ENCODE measurements at regions not wholly inside any gene's neighbourhood (a gene's known extent, or its start where the extent isn't known, plus 50 kb on each side); places are given as distances from the start of the nearest gene placed in this dataset.
"Not testable (repeated sequence)": the region's sequence is repeated elsewhere in the genome, so short reads cannot be mapped to it uniquely, and the experiment has no call there.

- DNase-seq (ENCODE audit: low spot score), result not testable (repeated sequence)
Observed at GRCh38 chr10:124167925-124168324, 74.5 kb upstream of the CHST15 start.

- DNase-seq (ENCODE audit: low spot score), result no peak
Observed at GRCh38 chr10:124166431-124167125, 73.2 kb upstream of the CHST15 start.

DNA sequence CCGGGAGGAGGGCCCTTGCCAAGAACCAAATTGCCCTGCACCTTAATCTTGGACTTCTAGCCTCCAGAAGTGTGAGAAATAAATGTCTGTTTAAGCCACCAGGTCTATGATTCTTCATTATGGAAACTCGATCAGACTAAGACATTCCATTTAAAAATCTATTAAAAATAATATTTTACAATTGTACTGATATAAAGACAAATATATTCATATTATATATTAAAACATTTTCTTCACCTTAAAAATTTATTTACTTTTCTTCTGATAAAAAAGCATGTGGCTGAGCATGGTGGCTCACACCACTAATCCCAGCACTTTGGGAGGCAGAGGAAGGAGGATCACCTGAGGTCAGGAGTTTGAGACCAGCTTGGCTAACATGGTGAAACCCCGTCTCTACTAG, 72.4 kb upstream of the CHST15 start:
- DNase-seq (ENCODE audit: low spot score), result no peak

GRCh38 chr10:124165311-124165710, 71.9 kb upstream of the CHST15 start:
- no peak for DNase-seq (ENCODE audit: low spot score)

GRCh38 chr10:124164264-124164663, 70.9 kb upstream of the CHST15 start:
- DNase-seq (ENCODE audit: low spot score), result no peak

GRCh38 chr10:124162774-124163354, 69.5 kb upstream of the CHST15 start:
- DNase-seq (ENCODE audit: low spot score), result no peak

DNA sequence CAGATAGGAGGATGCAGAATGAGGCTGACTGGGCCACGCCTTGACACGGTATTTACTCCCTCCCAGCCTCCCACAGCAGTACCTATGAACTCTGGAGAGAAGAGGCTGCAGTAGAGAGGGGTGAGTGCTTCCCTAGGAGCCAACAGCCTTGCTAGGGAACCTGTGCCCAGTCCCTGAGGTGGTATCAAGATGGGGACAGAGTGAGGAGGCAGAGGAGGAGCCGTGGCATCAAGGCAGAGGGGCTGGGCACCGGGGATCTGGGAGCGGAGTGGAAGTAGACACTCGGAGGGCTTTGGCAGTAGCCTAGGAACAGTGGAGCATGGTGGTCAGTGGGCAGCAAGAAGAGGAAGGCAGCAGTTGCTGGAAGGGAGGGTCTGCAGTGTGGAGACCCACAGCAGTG, 68.7 kb upstream of the CHST15 start:
- DNase-seq (ENCODE audit: low spot score), result no peak

DNA sequence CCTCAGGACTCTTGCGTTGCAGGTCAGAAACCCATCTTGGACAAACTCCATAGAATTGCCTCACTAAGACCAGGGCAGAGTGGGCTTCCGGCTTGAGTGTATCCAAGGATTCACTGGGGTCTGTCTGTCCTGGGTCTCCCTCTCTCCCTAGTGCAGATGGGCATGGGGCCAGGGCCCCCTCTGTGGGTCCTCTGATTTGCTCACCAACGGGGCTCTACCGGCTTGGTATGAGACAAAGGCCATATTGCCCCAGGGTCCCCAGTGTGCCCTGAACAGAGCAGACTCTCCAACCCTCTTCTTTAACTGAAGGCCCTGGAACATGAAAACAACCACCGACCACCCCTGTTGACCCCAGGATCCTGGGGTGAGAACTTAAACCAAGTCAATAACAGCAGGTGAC, 68.2 kb upstream of the CHST15 start:
- DNase-seq (ENCODE audit: low spot score), result no peak

- DNase-seq (ENCODE audit: low spot score), result no peak
Observed at GRCh38 chr10:124160943-124161582, 67.7 kb upstream of the CHST15 start.

DNA sequence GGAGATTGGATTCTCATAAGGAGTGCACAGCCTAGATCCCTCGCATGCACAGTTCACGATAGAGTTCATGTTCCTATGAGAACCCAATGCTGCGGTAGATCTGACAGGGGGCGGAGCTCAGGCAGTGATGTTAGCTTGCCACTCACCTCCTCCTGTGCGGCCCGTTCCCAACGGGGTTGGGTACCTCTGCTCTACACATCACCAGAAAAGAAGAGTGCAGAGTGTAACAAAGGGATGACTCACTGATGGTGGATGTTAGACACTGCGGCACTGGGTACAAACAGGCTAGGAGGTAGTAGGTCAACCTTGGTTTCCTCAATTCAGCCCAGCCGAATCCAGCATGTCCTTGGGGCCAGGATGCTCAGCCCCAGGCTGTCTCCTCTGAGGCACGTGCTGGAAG, 66.8 kb upstream of the CHST15 start:
- no peak for DNase-seq (ENCODE audit: low spot score)

DNA sequence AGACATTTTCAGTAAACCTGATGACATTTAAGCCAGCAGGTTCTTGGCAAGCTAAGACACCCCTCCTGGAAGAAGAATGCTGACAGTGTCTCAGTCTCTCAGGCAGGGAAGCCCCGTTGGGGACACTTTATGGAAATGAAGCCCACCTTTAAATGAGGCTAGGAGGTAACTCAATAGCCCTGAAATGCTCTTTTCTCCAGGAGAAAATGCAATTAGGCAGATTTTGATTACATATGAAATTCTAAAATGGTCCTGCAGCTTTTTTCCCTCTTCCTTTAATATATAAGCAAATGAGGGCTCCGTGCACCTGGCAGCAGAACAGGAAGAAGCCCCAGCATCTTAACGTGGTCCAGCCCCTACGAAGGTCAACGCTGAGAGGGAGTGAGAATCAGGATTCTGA, 65.8 kb upstream of the CHST15 start:
- no peak for DNase-seq (ENCODE audit: low spot score)

DNA sequence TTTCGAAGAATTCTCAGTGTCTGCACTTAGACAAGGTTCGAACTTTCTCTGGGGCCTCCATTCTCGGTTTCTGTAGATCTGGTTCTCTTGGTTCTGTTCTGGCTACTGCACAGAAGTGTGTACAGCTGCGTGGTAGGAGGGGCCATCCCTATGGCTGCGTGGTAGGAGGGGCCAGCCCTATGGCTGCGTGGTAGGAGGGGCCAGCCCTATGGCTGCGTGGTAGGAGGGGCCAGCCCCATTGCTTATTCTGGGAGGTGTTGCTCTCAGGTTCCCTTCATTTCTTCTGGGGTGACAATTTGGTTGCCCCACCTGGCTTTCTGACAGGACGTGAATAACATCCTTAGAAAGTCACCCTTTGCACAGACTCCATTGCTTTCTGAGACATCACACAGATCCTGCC, 65.2 kb upstream of the CHST15 start:
- no peak for DNase-seq (ENCODE audit: low spot score)

DNA sequence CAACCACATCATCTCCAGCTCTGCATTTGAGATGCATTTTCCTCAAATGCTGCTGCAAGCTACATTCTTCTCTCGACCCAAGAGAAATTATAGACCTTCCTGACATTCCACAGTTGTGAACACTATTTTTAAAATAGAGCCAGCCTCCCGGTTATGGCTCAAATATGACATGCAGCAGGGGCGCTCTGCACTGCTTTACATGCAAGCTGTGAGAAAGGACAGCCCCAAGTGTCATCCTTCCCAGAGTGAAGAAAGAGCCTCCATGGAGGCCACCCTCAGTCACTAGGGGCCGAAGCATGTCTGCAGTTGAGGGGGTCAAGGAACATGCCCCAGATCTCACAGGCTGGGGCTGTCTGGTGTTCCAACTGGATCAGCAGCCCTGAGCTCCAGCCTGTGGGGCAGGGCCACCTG, 63.9 kb upstream of the CHST15 start:
- no peak for DNase-seq (ENCODE audit: low spot score)

GRCh38 chr10:124156524-124157260, 63.3 kb upstream of the CHST15 start:
- no peak for DNase-seq (ENCODE audit: low spot score)

- no peak for DNase-seq (ENCODE audit: low spot score)
Observed at GRCh38 chr10:124155781-124156435, 62.5 kb upstream of the CHST15 start.

DNA sequence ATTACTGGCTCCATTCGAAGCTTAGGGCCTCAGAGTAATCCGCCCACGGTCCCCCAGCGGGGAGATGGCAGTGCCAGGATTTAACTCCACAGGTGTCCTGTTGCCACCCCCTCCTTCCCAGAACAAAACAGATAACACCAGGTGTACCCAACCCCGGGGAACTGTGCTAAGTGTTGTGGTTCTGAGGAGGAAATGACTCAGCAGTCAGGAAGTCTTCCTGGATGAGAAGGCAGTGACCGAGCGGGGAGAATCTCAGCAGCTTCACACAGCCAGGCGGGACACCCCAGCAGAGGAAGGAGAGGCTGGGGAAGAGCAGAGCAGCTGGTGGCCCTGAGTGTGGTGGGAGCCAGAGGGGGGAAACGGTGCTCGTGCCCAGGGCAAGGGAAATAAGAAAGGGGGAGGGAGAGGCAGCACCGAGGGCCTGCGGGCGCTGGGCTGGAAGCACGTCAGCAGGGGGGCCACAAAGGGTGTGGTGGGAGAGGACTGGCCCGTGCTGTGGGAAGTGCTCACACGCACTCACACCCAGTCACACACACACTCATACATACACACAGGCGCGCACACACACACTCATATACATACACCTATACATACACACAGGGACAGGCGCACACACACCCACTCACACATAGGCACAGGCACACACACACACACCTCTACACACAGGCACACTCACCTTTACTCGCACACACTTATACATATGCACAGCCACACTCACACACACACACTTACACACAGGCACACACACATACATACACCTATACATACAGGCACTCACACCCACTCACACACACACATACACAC, 59.8 kb upstream of the CHST15 start:
- peak; percentile 97 for DNase-seq (ENCODE audit: low spot score)

DNA sequence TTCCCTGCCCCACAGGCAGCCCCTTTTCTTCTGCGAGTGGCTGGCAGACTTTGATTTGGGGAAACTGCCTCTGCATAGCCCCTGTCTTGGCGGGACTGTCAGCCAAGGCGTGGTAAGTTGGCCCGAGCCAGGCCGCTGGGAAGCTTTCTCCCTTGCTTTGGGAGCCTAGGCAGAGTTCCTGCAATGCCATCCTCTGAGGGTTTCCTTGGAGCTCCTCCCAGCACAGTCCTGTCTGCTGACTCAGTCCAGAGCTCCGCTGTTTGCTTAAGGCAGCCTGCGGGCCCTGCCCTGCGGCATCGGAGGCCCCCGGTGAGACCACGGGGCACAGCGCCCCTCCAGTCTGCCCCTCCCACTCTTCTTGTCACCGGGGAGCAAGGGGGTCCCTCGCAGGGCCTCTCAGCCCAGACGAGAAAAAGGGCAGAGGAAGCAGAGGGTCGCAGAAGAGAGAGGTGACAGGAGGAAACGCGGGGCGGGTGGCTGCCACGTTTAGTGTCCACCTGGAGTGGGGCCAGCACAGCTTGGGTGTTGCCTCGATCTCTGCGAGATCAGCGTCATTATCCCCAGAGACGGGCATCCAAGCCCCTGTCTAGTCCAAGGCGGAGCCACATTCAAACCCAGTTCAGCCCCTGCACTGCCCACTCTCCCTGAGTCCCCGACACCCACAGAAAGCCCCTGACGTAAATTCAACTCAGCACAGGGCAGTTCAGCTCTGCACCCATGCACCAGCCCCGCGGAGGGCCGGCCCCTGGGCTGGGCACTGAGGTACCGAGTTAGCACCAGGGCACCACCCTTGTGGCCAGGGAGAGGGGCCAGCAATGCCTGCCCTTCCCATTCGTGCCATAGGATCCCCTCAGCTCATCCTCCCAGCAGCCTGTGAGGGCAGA, 59.0 kb upstream of the CHST15 start:
- DNase-seq (ENCODE audit: low spot score), result peak; percentile 79

- DNase-seq (ENCODE audit: low spot score), result no peak
Observed at GRCh38 chr10:124151466-124152095, 58.2 kb upstream of the CHST15 start.

GRCh38 chr10:124150807-124151417, 57.5 kb upstream of the CHST15 start:
- DNase-seq (ENCODE audit: low spot score), result no peak

Measured in H4 (cell line).